Liver (tissue), 8 donors: ENCODE measurements at regions not wholly inside any gene's neighbourhood (a gene's known extent, or its start where the extent isn't known, plus 50 kb on each side); places are given as distances from the start of the nearest gene placed in this dataset.

Experiments used
- DNase-seq: peaks from one replicate; pipeline ENCODE4 v3.0.0-alpha.2; 2017; ENCODE audit warnings: low spot score
- H3K27ac ChIP-seq, 2 donors: one replicate each; pipeline ENCODE4 v1.7.0; 2013; ENCODE audit warnings: inconsistent platforms in 2 of 2, low read length in 2 of 2, control low read depth in 1 of 2, low read depth in 1 of 2, mild to moderate bottlenecking in 1 of 2
- H3K27me3 ChIP-seq, 4 donors: one replicate each; pipeline versions ENCODE4 v1.6.1 to v1.7.0; 2013; ENCODE audit warnings: low read length in 3 of 4, inconsistent platforms in 1 of 4, mild to moderate bottlenecking in 1 of 4, moderate library complexity in 1 of 4; ENCODE audit not compliant: control insufficient read depth in 4 of 4, insufficient read depth in 4 of 4
- H3K36me3 ChIP-seq, 4 donors: one replicate each; pipeline versions ENCODE4 v1.6.1 to v1.7.0; 2013; ENCODE audit warnings: low read length in 3 of 4, mild to moderate bottlenecking in 3 of 4, low read depth in 1 of 4, moderate library complexity in 1 of 4; ENCODE audit not compliant: control insufficient read depth in 4 of 4, insufficient read depth in 3 of 4
- H3K4me1 ChIP-seq, 4 donors: one replicate each; pipeline versions ENCODE4 v1.6.1 to v1.7.0; 2013; ENCODE audit warnings: low read length in 3 of 4, mild to moderate bottlenecking in 3 of 4, moderate library complexity in 1 of 4; ENCODE audit not compliant: control insufficient read depth in 4 of 4, insufficient read depth in 4 of 4
- H3K4me3 ChIP-seq, 3 donors: one replicate each; pipeline versions ENCODE4 v1.6.1 to v1.7.0; 2013; ENCODE audit warnings: low read length in 3 of 3, control low read depth in 1 of 3, low read depth in 1 of 3, mild to moderate bottlenecking in 1 of 3
- H3K9ac ChIP-seq, 2 donors: one replicate each; pipeline ENCODE4 v1.7.0; 2013; ENCODE audit warnings: low read length in 2 of 2, mild to moderate bottlenecking in 2 of 2, moderate library complexity in 2 of 2, control low read depth in 1 of 2, low read depth in 1 of 2
- H3K9me3 ChIP-seq, 4 donors: one replicate each; pipeline versions ENCODE4 v1.6.1 to v1.7.0; 2013; ENCODE audit warnings: low read length in 3 of 4; ENCODE audit not compliant: control insufficient read depth in 4 of 4
- EGR1 ChIP-seq, 2 donors: IDR thresholded peaks; 2 replicates each; pipeline ENCODE4 v1.6.1; 2016 to 2018; ENCODE audit warnings: antibody characterized with exemption in 2 of 2, low read depth in 2 of 2
- FOXA1 ChIP-seq: IDR thresholded peaks from 2 replicates; pipeline ENCODE4 v1.6.1; 2016; ENCODE audit warnings: antibody characterized with exemption
- GABPA ChIP-seq, 2 donors: IDR thresholded peaks in 1 of 2; conservative IDR thresholded peaks in 1 of 2; 2 replicates each; pipeline ENCODE4 v1.6.1; 2016; ENCODE audit warnings: antibody characterized with exemption in 2 of 2, mild to moderate bottlenecking in 1 of 2, moderate library complexity in 1 of 2
- HNF4A ChIP-seq, 2 donors: conservative IDR thresholded peaks; 2 replicates each; pipeline ENCODE4 v1.6.1; 2016; ENCODE audit warnings: antibody characterized with exemption in 2 of 2, mild to moderate bottlenecking in 2 of 2
- HNF4G ChIP-seq: IDR thresholded peaks from 2 replicates; pipeline ENCODE4 v1.6.1; 2016; ENCODE audit warnings: antibody characterized with exemption
- JUND ChIP-seq, 2 donors: IDR thresholded peaks; 2 replicates each; pipeline ENCODE4 v1.6.1; 2016; ENCODE audit warnings: antibody characterized with exemption in 2 of 2
- NR2F2 ChIP-seq: IDR thresholded peaks from 2 replicates; pipeline ENCODE4 v1.6.1; 2016; ENCODE audit warnings: antibody characterized with exemption
- RAD21 ChIP-seq, 2 donors: IDR thresholded peaks; 2 replicates each; pipeline ENCODE4 v1.6.1; 2016; ENCODE audit warnings: antibody characterized with exemption in 2 of 2, mild to moderate bottlenecking in 2 of 2
- RXRA ChIP-seq, 2 donors: IDR thresholded peaks; 2 replicates each; pipeline ENCODE4 v1.6.1; 2017 to 2018; ENCODE audit warnings: antibody characterized with exemption in 2 of 2, mild to moderate bottlenecking in 1 of 2
- SP1 ChIP-seq: IDR thresholded peaks from 2 replicates; pipeline ENCODE4 v1.6.1; 2018; ENCODE audit warnings: antibody characterized with exemption, mild to moderate bottlenecking
- TAF1 ChIP-seq: conservative IDR thresholded peaks from 2 replicates; pipeline ENCODE4 v1.6.1; 2016; ENCODE audit warnings: antibody characterized with exemption, mild to moderate bottlenecking
- YY1 ChIP-seq: IDR thresholded peaks from 2 replicates; pipeline ENCODE4 v1.6.1; 2016; ENCODE audit warnings: antibody characterized with exemption, mild to moderate bottlenecking
- WGBS: extraction: QIAGEN DNeasy Blood & Tissue Kit; methylation state at CpG from one replicate; pipeline ENCODE4 v1.1.7; 2013; 5-methylcytosine and 5-hydroxymethylcytosine counted together
- TF ChIP-seq, protein P1 (sequence below): fragments of 150-350 bp; IDR thresholded peaks from 2 replicates; pipeline ENCODE4 v1.5.1; 2017; ENCODE audit warnings: improper control_type of control experiment, low read depth, low read length; ENCODE audit not compliant: missing input control
- TF ChIP-seq, protein P2 (sequence below): IDR thresholded peaks from 2 replicates; pipeline ENCODE4 v1.6.1; 2016; ENCODE audit warnings: antibody characterized with exemption
- TF ChIP-seq, protein P3 (sequence below): IDR thresholded peaks from 2 replicates; pipeline ENCODE4 v1.6.1; 2016; ENCODE audit warnings: antibody characterized with exemption
- TF ChIP-seq, protein P4 (sequence below): IDR thresholded peaks from 2 replicates; pipeline ENCODE4 v1.6.1; 2016; ENCODE audit warnings: antibody characterized with exemption
- donor health status: healthy.
- donor health status: healthy.
- donor health status: healthy.
- donor health status: healthy.
- donor health status: healthy.

DNA sequence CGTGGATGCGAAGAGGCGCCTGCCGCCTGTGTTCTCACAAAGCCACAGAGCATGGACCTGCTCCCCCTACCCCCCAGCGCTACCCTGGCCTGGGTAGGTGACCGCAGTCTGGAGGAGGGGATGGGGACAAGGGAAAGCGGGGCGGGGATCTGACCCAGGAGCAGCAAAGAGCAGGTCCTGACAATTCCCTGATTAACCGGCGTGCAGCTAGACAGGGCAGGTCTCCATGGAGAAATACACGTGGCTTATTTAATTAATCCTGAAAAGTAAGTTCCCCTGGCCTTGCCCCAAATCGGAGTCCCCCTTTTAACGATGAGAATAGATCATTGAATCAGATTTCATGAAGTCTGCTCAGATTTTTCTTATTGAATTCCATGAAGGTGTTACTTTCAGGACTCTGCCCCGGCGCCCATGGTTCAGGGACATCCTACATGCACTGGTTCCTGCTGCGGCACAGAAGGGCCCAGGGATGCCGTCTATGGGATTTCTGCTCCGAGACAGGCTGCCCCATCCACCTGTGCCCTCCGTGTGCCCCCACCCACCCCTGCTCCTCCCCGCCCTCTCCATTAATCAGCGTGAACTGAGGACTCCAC, 251.0 kb upstream of the SFSWAP start:
- TF ChIP-seq HNF4G, result no peak
- no peak for TF ChIP-seq TAF1
- no peak for TF ChIP-seq NR2F2
- TF ChIP-seq, protein P1, sequence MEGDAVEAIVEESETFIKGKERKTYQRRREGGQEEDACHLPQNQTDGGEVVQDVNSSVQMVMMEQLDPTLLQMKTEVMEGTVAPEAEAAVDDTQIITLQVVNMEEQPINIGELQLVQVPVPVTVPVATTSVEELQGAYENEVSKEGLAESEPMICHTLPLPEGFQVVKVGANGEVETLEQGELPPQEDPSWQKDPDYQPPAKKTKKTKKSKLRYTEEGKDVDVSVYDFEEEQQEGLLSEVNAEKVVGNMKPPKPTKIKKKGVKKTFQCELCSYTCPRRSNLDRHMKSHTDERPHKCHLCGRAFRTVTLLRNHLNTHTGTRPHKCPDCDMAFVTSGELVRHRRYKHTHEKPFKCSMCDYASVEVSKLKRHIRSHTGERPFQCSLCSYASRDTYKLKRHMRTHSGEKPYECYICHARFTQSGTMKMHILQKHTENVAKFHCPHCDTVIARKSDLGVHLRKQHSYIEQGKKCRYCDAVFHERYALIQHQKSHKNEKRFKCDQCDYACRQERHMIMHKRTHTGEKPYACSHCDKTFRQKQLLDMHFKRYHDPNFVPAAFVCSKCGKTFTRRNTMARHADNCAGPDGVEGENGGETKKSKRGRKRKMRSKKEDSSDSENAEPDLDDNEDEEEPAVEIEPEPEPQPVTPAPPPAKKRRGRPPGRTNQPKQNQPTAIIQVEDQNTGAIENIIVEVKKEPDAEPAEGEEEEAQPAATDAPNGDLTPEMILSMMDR, result no peak
- TF ChIP-seq FOXA1, result no peak
- TF ChIP-seq, protein P2, sequence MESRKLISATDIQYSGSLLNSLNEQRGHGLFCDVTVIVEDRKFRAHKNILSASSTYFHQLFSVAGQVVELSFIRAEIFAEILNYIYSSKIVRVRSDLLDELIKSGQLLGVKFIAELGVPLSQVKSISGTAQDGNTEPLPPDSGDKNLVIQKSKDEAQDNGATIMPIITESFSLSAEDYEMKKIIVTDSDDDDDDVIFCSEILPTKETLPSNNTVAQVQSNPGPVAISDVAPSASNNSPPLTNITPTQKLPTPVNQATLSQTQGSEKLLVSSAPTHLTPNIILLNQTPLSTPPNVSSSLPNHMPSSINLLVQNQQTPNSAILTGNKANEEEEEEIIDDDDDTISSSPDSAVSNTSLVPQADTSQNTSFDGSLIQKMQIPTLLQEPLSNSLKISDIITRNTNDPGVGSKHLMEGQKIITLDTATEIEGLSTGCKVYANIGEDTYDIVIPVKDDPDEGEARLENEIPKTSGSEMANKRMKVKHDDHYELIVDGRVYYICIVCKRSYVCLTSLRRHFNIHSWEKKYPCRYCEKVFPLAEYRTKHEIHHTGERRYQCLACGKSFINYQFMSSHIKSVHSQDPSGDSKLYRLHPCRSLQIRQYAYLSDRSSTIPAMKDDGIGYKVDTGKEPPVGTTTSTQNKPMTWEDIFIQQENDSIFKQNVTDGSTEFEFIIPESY, result no peak
- TF ChIP-seq RAD21 (IDR thresholded peaks at IDR 0.05), result no peak
- TF ChIP-seq, protein P3, sequence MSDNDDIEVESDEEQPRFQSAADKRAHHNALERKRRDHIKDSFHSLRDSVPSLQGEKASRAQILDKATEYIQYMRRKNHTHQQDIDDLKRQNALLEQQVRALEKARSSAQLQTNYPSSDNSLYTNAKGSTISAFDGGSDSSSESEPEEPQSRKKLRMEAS, result no peak
- TF ChIP-seq, protein P4, sequence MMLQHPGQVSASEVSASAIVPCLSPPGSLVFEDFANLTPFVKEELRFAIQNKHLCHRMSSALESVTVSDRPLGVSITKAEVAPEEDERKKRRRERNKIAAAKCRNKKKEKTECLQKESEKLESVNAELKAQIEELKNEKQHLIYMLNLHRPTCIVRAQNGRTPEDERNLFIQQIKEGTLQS, result no peak
- no peak for TF ChIP-seq GABPA (IDR thresholded peaks at IDR 0.05 in 1 of 2, conservative IDR thresholded peaks at IDR 0.05 in 1 of 2)
- no peak for TF ChIP-seq RXRA (IDR thresholded peaks at IDR 0.05)
- TF ChIP-seq EGR1 (IDR thresholded peaks at IDR 0.05; ENCODE audit: low read depth in 2 of 2), result no peak
- no peak for TF ChIP-seq JUND (IDR thresholded peaks at IDR 0.05)
- no peak for TF ChIP-seq YY1
- no peak for TF ChIP-seq SP1
- Histone ChIP-seq H3K36me3 (no peaks in the 10 kb centered on the region), H3K9me3 (no peaks in the 10 kb centered on the region), H3K4me3 (no peak overlapping the region), H3K27ac (no peak overlapping the region), H3K4me1 (no peaks in the 10 kb centered on the region), H3K27me3 (peaks cover 0 to 3% (median 0%) of the 10 kb centered on the region in 4 donors), H3K9ac (no peak overlapping the region)
- no peak for DNase-seq
- 65% methylated on average over 21 of the region's 21 CpGs for WGBS

DNA sequence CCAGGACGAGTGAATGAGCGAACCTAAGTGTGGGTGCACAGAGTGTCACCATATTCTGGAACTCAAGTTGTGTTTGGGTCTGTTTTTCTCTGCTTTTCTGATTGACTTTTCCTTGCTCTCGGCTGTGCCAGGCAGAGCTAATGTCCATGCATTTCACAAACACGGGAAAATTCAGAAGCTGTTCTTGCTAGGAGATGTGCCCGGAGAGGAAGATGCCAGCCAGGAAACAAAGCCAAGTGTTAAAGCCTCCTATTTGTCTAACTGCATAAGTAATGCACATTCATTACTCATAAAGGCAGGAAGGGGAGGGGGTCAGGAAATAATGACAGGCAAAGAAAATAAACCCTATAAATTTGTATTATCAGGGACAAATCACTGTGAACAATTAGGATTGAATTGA, 250.4 kb upstream of the SFSWAP start:
- WGBS, result 69% methylated on average over 5 of the region's 5 CpGs
- TF ChIP-seq RXRA (IDR thresholded peaks at IDR 0.05) (no peak), JUND (IDR thresholded peaks at IDR 0.05) (no peak), YY1 (no peak), GABPA (IDR thresholded peaks at IDR 0.05 in 1 of 2, conservative IDR thresholded peaks at IDR 0.05 in 1 of 2) (no peak), HNF4A (conservative IDR thresholded peaks at IDR 0.05) (no peak)
- TF ChIP-seq, protein P1, result no peak
- TF ChIP-seq, protein P2, result no peak
- no peak for DNase-seq

More for the DNA sequence above, 250.4 kb upstream of the SFSWAP start:
- Histone ChIP-seq H3K36me3 (no peaks in the 10 kb centered on the region), H3K4me3 (no peak overlapping the region), H3K27me3 (peaks cover 0 to 3% (median 0%) of the 10 kb centered on the region in 4 donors), H3K27ac (no peak overlapping the region), H3K9me3 (no peaks in the 10 kb centered on the region), H3K9ac (no peak overlapping the region), H3K4me1 (no peaks in the 10 kb centered on the region)
